MM.1S (cell line): ENCODE measurements at regions not wholly inside any gene's neighbourhood (a gene's known extent, or its start where the extent isn't known, plus 50 kb on each side); places are given as distances from the start of the nearest gene placed in this dataset.

Experiments used
- DNase-seq: peaks from one replicate; pipeline ENCODE4 v3.0.0-alpha.2; 2015
- H2AFZ ChIP-seq: fragments of 300-600 bp; sonication (generic); 2 replicates; pipeline ENCODE4 v1.6.0; 2016; ENCODE audit warnings: antibody characterized with exemption, low read length
- H3F3A ChIP-seq: fragments of 300-600 bp; sonication (generic); 2 replicates; pipeline ENCODE4 v1.6.1; 2016; ENCODE audit warnings: mild to moderate bottlenecking, antibody characterized with exemption, low read length, moderate library complexity, mixed read lengths; ENCODE audit not compliant: insufficient read depth
- H3K27ac ChIP-seq: fragments of 300-600 bp; sonication (generic); 2 replicates; pipeline ENCODE4 v1.5.1; 2016; ENCODE audit warnings: mild to moderate bottlenecking, low read length
- H3K27me3 ChIP-seq: fragments of 300-600 bp; sonication (generic); replicated peaks from 2 replicates; pipeline ENCODE4 v1.6.0; 2016; ENCODE audit warnings: low read length; ENCODE audit not compliant: insufficient read depth
- H3K36me3 ChIP-seq: fragments of 300-600 bp; sonication (generic); replicated peaks from 2 replicates; pipeline ENCODE4 v1.6.1; 2016; ENCODE audit warnings: mild to moderate bottlenecking, low read length, mixed read lengths; ENCODE audit not compliant: insufficient read depth
- H3K4me1 ChIP-seq: fragments of 300-600 bp; sonication (generic); 2 replicates; pipeline ENCODE4 v1.6.1; 2016; ENCODE audit warnings: low read length, mixed read lengths
- H3K4me2 ChIP-seq: fragments of 300-600 bp; sonication (generic); 2 replicates; pipeline ENCODE4 v1.6.0; 2016; ENCODE audit warnings: low read depth, low read length
- H3K4me3 ChIP-seq: fragments of 300-600 bp; sonication (generic); 2 replicates; pipeline ENCODE4 v1.5.1; 2016; ENCODE audit warnings: low read length, mixed read lengths
- H3K79me2 ChIP-seq: fragments of 300-600 bp; sonication (generic); 2 replicates; pipeline ENCODE4 v1.6.1; 2016; ENCODE audit warnings: mixed run types, low read length, mixed read lengths
- H3K9ac ChIP-seq: fragments of 300-600 bp; sonication (generic); 2 replicates; pipeline ENCODE4 v1.6.1; 2016; ENCODE audit warnings: low read length, mixed read lengths
- H3K9me2 ChIP-seq: fragments of 300-600 bp; sonication (generic); replicated peaks from 2 replicates; pipeline ENCODE4 v1.6.1; 2016; ENCODE audit warnings: mild to moderate bottlenecking, low read length, mixed read lengths; ENCODE audit not compliant: insufficient read depth
- H3K9me3 ChIP-seq: fragments of 300-600 bp; sonication (generic); replicated peaks from 2 replicates; pipeline ENCODE4 v1.6.1; 2016; ENCODE audit warnings: mild to moderate bottlenecking, low read length, mixed read lengths; ENCODE audit not compliant: insufficient read depth
- H4K20me1 ChIP-seq: fragments of 300-600 bp; sonication (generic); 2 replicates; pipeline ENCODE4 v1.6.1; 2016; ENCODE audit warnings: mild to moderate bottlenecking, low read length, moderate library complexity, mixed read lengths; ENCODE audit not compliant: insufficient read depth
- EZH2 ChIP-seq: fragments of 300-600 bp; sonication (generic); optimal IDR thresholded peaks from 2 replicates; pipeline ENCODE3; 2017; ENCODE audit warnings: low read depth, mild to moderate bottlenecking, antibody characterized with exemption, low read length, mixed read lengths
- EZH2phosphoT487 ChIP-seq: fragments of 300-600 bp; sonication (generic); IDR thresholded peaks from 2 replicates; pipeline ENCODE4 v1.6.1; 2018; ENCODE audit warnings: antibody characterized with exemption, low read length
- TF ChIP-seq, protein P1 (sequence below): fragments of 300-600 bp; sonication (generic); IDR thresholded peaks from 2 replicates; pipeline ENCODE4 v1.5.1; 2016; ENCODE audit warnings: antibody characterized with exemption, low read length, mixed read lengths

DNA sequence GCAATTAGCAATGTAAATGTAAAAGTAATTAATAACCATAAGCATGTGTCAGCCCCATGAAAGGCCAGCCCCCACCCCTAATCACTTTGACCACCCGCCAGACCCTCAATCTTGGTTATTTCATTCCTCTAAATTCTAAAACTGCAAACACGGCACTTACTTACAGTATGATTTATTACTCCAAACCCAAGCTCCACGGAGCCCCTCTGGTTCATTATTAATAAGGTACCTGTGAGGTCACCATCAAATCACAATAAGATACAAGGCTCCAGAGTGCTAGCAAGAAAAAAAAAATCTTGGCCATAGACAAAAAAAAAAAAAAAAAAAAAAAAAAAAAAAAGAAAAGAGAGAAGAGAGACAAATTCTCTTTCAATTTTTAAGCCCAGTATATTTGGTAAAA lies 879.5 kb downstream of the TDRD15 start:
- Histone ChIP-seq H3K4me3 (no peak overlapping the region), H3K9ac (no peak overlapping the region), H3K4me2 (no peak overlapping the region), H4K20me1 (no peaks in the 10 kb centered on the region), H3K27ac (no peak overlapping the region), H3K79me2 (no peaks in the 10 kb centered on the region), H3K27me3 (no peaks in the 10 kb centered on the region), H3K36me3 (no peaks in the 10 kb centered on the region), H3K9me2 (no peaks in the 10 kb centered on the region), H3K4me1 (no peaks in the 10 kb centered on the region), H3F3A (no peaks in the 10 kb centered on the region), H3K9me3 (no peaks in the 10 kb centered on the region), H2AFZ (no peak overlapping the region)
- TF ChIP-seq EZH2phosphoT487, result no peak
- TF ChIP-seq EZH2, result no peak
- TF ChIP-seq, protein P1, sequence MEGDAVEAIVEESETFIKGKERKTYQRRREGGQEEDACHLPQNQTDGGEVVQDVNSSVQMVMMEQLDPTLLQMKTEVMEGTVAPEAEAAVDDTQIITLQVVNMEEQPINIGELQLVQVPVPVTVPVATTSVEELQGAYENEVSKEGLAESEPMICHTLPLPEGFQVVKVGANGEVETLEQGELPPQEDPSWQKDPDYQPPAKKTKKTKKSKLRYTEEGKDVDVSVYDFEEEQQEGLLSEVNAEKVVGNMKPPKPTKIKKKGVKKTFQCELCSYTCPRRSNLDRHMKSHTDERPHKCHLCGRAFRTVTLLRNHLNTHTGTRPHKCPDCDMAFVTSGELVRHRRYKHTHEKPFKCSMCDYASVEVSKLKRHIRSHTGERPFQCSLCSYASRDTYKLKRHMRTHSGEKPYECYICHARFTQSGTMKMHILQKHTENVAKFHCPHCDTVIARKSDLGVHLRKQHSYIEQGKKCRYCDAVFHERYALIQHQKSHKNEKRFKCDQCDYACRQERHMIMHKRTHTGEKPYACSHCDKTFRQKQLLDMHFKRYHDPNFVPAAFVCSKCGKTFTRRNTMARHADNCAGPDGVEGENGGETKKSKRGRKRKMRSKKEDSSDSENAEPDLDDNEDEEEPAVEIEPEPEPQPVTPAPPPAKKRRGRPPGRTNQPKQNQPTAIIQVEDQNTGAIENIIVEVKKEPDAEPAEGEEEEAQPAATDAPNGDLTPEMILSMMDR, result no peak
- no peak for DNase-seq

DNA sequence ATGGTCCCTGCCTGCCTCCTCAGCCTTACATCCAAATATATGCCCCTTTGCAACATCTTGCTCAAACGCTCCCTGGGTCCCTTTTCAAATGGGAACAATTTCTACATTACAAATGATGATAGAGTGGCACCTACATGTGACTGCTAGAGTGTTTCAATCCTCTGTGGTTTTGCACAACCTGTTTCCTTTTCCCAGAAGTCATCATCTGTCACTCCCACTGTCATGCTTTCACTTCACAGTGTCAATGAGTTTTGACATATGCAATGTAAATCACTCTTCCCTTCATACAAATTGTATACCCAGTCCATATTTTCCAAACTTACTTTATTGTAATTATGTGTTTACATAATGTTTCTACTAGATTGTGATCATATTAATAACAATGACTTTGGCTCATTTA lies 887.3 kb downstream of the TDRD15 start:
- no peaks in the 10 kb centered on the region for H3K9me3 ChIP-seq
- no peaks in the 10 kb centered on the region for H3K4me1 ChIP-seq
- TF ChIP-seq EZH2 (no peak), EZH2phosphoT487 (no peak)
- TF ChIP-seq, protein P1, result no peak
- H3K9me2 ChIP-seq, result no peaks in the 10 kb centered on the region
- H3K4me3 ChIP-seq, result no peak overlapping the region
- no peaks in the 10 kb centered on the region for H4K20me1 ChIP-seq
- no peaks in the 10 kb centered on the region for H3K79me2 ChIP-seq
- no peak overlapping the region for H2AFZ ChIP-seq
- H3K36me3 ChIP-seq, result no peaks in the 10 kb centered on the region
- DNase-seq, result no peak
- H3K9ac ChIP-seq, result no peak overlapping the region
- no peak overlapping the region for H3K27ac ChIP-seq
- no peak overlapping the region for H3K4me2 ChIP-seq
- no peaks in the 10 kb centered on the region for H3F3A ChIP-seq
- H3K27me3 ChIP-seq, result no peaks in the 10 kb centered on the region

DNA sequence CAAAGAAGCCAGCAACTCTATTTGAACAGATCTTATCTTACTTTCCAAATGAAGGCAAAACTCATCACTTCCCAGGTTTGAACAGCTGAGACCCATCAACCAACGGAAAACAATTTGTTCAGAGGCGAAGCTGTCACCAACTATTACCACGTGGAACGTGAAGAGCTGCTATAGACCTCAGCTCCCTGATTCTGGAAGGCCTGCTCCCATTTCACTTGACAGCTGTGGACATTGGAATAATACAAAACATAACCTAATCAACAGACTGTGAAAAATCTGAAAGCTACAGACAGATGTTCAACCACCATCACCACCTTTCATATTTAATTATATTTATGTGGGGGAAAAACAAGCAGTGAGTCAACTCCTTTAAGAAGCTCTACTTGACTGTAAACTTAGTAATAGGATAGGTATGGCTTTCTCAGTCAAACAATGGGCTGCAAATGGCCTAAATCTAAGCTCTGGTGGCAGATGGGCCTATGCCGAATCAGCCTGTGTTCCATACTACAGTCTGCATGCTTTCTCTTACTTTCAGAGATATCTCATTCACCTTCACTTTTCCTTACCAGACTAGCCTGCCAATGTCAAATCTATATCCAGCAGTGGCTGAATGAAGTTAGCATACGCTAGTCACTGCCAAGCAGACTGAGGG lies 896.4 kb downstream of the TDRD15 start:
- DNase-seq, result no peak
- no peak overlapping the region for H3K4me2 ChIP-seq
- no peaks in the 10 kb centered on the region for H3K9me2 ChIP-seq
- no peak overlapping the region for H3K27ac ChIP-seq
- no peak overlapping the region for H3K9ac ChIP-seq
- no peaks in the 10 kb centered on the region for H3K36me3 ChIP-seq
- no peaks in the 10 kb centered on the region for H3F3A ChIP-seq
- H3K27me3 ChIP-seq, result no peaks in the 10 kb centered on the region
- no peaks in the 10 kb centered on the region for H3K9me3 ChIP-seq
- H3K79me2 ChIP-seq, result no peaks in the 10 kb centered on the region
- H4K20me1 ChIP-seq, result no peaks in the 10 kb centered on the region
- H3K4me1 ChIP-seq, result no peaks in the 10 kb centered on the region
- no peak for TF ChIP-seq EZH2
- no peak for TF ChIP-seq EZH2phosphoT487
- TF ChIP-seq, protein P1, result no peak
- no peak overlapping the region for H2AFZ ChIP-seq
- no peak overlapping the region for H3K4me3 ChIP-seq
